ENCODE measurements at regions not wholly inside any gene's neighbourhood (a gene's known extent, or its start where the extent isn't known, plus 50 kb on each side); places are given as distances from the start of the nearest gene placed in this dataset.
"Not testable (repeated sequence)": the region's sequence is repeated elsewhere in the genome, so short reads cannot be mapped to it uniquely, and the experiment has no call there.

DNA sequence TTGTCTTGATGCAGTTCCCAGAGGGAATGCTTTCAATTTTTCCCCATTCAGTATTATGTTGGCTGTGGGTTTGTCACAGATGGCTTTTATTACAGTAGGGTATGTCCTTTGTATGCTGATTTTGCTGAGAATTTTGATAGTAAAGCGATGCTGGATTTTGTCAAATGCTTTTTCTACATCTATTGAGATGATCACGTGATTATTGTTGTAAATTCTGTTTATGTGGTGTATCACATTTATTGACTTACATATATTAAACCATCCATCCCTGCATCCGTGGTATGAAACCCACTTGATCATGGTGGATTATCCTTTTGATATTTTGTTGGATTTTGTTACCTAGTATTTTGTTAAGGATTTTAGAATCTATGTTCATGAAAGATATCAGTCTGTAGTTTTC is 959.8 kb upstream of the ROBO1 start:
- H3K79me2 ChIP-seq (ENCODE audit: control insufficient read depth, insufficient read depth, low read length); CTCF ChIA-PET (ENCODE audit: low intra/inter-chr PET ratio); H3K36me3 ChIP-seq (ENCODE audit: control insufficient read depth, insufficient read depth, low read length); DNase-seq (ENCODE audit: extremely low read depth in 1 of 4, low spot score in 3 of 4); ATAC-seq; H3K4me2 ChIP-seq (ENCODE audit: insufficient read depth, low read length); H4K20me1 ChIP-seq (replicated peaks; ENCODE audit: control insufficient read depth, insufficient read depth, low read length); H3K27me3 ChIP-seq (ENCODE audit: control insufficient read depth in 2 of 2, insufficient read depth in 2 of 2, low read length in 2 of 2); in situ Hi-C loops (cut with MboI); POLR2A ChIA-PET; H3K4me1 ChIP-seq (replicated peaks in 1 of 2; ENCODE audit: control insufficient read depth in 2 of 2, insufficient read depth in 2 of 2, low read length in 2 of 2); H2AFZ ChIP-seq (ENCODE audit: low read depth, low read length); H3K9ac ChIP-seq (ENCODE audit: insufficient read depth in 1 of 2, low read depth in 2 of 2, low read length in 2 of 2); H3K4me3 ChIP-seq; intact Hi-C loops (cut with micrococcal nuclease); H3K9me3 ChIP-seq (replicated peaks; ENCODE audit: control insufficient read depth, insufficient read depth, low read depth, low read length); FAIRE-seq; H3K27ac ChIP-seq (ENCODE audit: extremely low read depth, low read depth, low read length); H3K9me1 ChIP-seq (ENCODE audit: control insufficient read depth, insufficient read depth, low read length); BruUV-seq (replicated peaks): not testable (repeated sequence)
- TF ChIP-seq, protein P1, sequence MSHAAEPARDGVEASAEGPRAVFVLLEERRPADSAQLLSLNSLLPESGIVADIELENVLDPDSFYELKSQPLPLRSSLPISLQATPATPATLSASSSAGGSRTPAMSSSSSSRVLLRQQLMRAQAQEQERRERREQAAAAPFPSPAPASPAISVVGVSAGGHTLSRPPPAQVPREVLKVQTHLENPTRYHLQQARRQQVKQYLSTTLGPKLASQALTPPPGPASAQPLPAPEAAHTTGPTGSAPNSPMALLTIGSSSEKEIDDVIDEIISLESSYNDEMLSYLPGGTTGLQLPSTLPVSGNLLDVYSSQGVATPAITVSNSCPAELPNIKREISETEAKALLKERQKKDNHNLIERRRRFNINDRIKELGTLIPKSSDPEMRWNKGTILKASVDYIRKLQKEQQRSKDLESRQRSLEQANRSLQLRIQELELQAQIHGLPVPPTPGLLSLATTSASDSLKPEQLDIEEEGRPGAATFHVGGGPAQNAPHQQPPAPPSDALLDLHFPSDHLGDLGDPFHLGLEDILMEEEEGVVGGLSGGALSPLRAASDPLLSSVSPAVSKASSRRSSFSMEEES (CRISPR knock-in tag; IDR thresholded peaks at IDR 0.05): peak; percentile 58
- WGBS (ENCODE audit: insufficient coverage, low coverage, missing lambda C conversion rate): 37% methylated on average over 3 of the region's 3 CpGs

DNA sequence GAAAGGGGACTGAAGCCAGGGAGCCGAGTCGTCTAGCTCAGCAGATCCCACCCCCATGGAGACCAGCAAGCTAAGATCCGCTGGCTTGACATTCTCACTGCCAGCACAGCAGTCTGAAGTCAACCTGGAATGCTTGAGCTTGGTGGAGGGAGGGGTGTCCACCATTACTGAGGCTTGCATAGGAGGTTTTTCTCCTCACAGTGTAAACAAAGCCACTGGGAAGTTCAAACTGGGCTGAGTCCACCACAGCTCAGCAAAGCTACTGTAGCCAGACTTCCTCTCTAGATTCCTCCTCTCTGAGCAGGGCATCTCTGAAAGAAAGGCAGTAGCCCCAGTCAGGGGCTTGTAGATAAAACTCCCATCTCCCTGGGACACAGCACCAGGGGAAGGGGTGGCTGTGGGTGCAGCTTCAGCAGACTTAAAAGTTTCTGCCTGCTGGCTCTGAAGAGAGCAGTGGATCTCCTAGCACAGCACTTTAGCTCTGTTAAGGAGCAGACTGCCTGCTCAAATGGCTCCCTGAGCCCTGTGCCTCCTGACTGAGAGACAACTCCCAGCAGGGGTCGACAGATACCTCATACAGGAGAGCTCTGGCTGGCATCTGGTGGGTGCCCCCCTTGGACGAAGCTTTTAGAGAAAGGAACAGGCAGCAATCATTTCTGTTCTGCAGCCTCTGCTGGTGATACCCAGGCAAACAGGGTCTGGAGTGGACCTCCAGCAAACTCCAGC is 942.0 kb upstream of the ROBO1 start:
- H3K9me3 ChIP-seq (replicated peaks; ENCODE audit: control insufficient read depth, insufficient read depth, low read depth, low read length); H3K9me1 ChIP-seq (ENCODE audit: control insufficient read depth, insufficient read depth, low read length); H3K36me3 ChIP-seq (ENCODE audit: control insufficient read depth, insufficient read depth, low read length); FAIRE-seq; CTCF ChIA-PET (ENCODE audit: low intra/inter-chr PET ratio); H3K27me3 ChIP-seq (ENCODE audit: control insufficient read depth in 2 of 2, insufficient read depth in 2 of 2, low read length in 2 of 2); ATAC-seq; H3K79me2 ChIP-seq (ENCODE audit: control insufficient read depth, insufficient read depth, low read length); H4K20me1 ChIP-seq (replicated peaks; ENCODE audit: control insufficient read depth, insufficient read depth, low read length); H3K4me3 ChIP-seq; in situ Hi-C loops (cut with MboI); intact Hi-C loops (cut with micrococcal nuclease); H3K9ac ChIP-seq (ENCODE audit: insufficient read depth in 1 of 2, low read depth in 2 of 2, low read length in 2 of 2); BruUV-seq (replicated peaks); POLR2A ChIA-PET; H3K4me2 ChIP-seq (ENCODE audit: insufficient read depth, low read length); DNase-seq (ENCODE audit: extremely low read depth in 1 of 4, low spot score in 3 of 4); H3K27ac ChIP-seq (ENCODE audit: extremely low read depth, low read depth, low read length); H3K4me1 ChIP-seq (replicated peaks in 1 of 2; ENCODE audit: control insufficient read depth in 2 of 2, insufficient read depth in 2 of 2, low read length in 2 of 2); H2AFZ ChIP-seq (ENCODE audit: low read depth, low read length): not testable (repeated sequence)
- WGBS (ENCODE audit: insufficient coverage, low coverage, missing lambda C conversion rate): 24% methylated on average over 4 of the region's 5 CpGs

Measured in K562 (cell line).